ENCODE measurements at regions not wholly inside any gene's neighbourhood (a gene's known extent, or its start where the extent isn't known, plus 50 kb on each side); places are given as distances from the start of the nearest gene placed in this dataset.

GRCh38 chr14:97543816-97544215, 746.6 kb downstream of the VRK1 start:
- CTCF ChIA-PET, result interaction anchor here (0.6 kb wide), 1 partner anchor 917 kb away, joined by 4 read pairs; no protein-coding TSS in a partner anchor
- no peak overlapping the region for H3K4me3 ChIP-seq (ENCODE audit: low read depth, low read length)

GRCh38 chr14:97544571-97544970, 747.4 kb downstream of the VRK1 start:
- Histone ChIP-seq H3K4me1 (ENCODE audit: control insufficient read depth, insufficient read depth, low read length) (no peaks in the 10 kb centered on the region), H3K36me3 (ENCODE audit: control insufficient read depth in 2 of 2, insufficient read depth in 1 of 2, low read length in 2 of 2) (no peaks in the 10 kb centered on the region), H3K27ac (ENCODE audit: extremely low read depth, low read depth, low read length) (no peak overlapping the region), H3K9me3 (ENCODE audit: control insufficient read depth, insufficient read depth, low read depth, low read length) (no peaks in the 10 kb centered on the region), H3K4me3 (ENCODE audit: low read depth, low read length) (no peak overlapping the region)
- POLR2A ChIA-PET, result no interaction called here
- no peak for TF ChIP-seq ZBTB10 (tag by site-specific recombination; IDR thresholded peaks at IDR 0.05)
- no peak for TF ChIP-seq HOXA7 (CRISPR knock-in tag; IDR thresholded peaks at IDR 0.05; ENCODE audit: borderline replicate concordance)
- no peak for TF ChIP-seq ZNF292 (tag by site-specific recombination; IDR thresholded peaks at IDR 0.05; ENCODE audit: borderline replicate concordance, low read depth)
- no peak for TF ChIP-seq MEIS1 (CRISPR knock-in tag; IDR thresholded peaks at IDR 0.05; ENCODE audit: borderline replicate concordance)
- no peak for TF ChIP-seq ZNF266 (tag by site-specific recombination; IDR thresholded peaks at IDR 0.05; ENCODE audit: low read depth)
- TF ChIP-seq BCL11B (tag by site-specific recombination; IDR thresholded peaks at IDR 0.05; ENCODE audit: low read depth), result no peak
- TF ChIP-seq ZNF660 (tag by site-specific recombination; IDR thresholded peaks at IDR 0.05), result no peak
- TF ChIP-seq ZNF514 (tag by site-specific recombination; IDR thresholded peaks at IDR 0.05), result no peak
- TF ChIP-seq OSR2 (tag by site-specific recombination; IDR thresholded peaks at IDR 0.05), result no peak
- TF ChIP-seq ZNF645 (tag by site-specific recombination; IDR thresholded peaks at IDR 0.05), result no peak
- TF ChIP-seq ZNF747 (tag by site-specific recombination; IDR thresholded peaks at IDR 0.05), result no peak
- TF ChIP-seq PRDM1 (tag by site-specific recombination; IDR thresholded peaks at IDR 0.05), result no peak
- no peak for TF ChIP-seq ZNF138 (tag by site-specific recombination; IDR thresholded peaks at IDR 0.05; ENCODE audit: borderline replicate concordance)
- TF ChIP-seq ZNF692 (tag by site-specific recombination; IDR thresholded peaks at IDR 0.05), result no peak
- no peak for TF ChIP-seq ZNF792 (tag by site-specific recombination; IDR thresholded peaks at IDR 0.05)
- no peak for TF ChIP-seq ZNF184 (tag by site-specific recombination; IDR thresholded peaks at IDR 0.05)
- TF ChIP-seq ZNF157 (tag by site-specific recombination; IDR thresholded peaks at IDR 0.05), result no peak
- TF ChIP-seq ZNF155 (tag by site-specific recombination; IDR thresholded peaks at IDR 0.05), result no peak
- no peak for TF ChIP-seq KLF7 (tag by site-specific recombination; IDR thresholded peaks at IDR 0.05; ENCODE audit: borderline replicate concordance)
- no peak for TF ChIP-seq ZNF580 (tag by site-specific recombination; IDR thresholded peaks at IDR 0.05)
- CTCF ChIA-PET, result no interaction called here

More at GRCh38 chr14:97543816-97544215, 746.6 kb downstream of the VRK1 start:
- TF ChIP-seq ZNF768 (tag by site-specific recombination; IDR thresholded peaks at IDR 0.05), result no peak
- no peaks in the 10 kb centered on the region for H3K36me3 ChIP-seq (ENCODE audit: control insufficient read depth in 2 of 2, insufficient read depth in 1 of 2, low read length in 2 of 2)
- no peaks in the 10 kb centered on the region for H3K4me1 ChIP-seq (ENCODE audit: control insufficient read depth, insufficient read depth, low read length)
- H3K27ac ChIP-seq (ENCODE audit: extremely low read depth, low read depth, low read length), result no peak overlapping the region
- no peaks in the 10 kb centered on the region for H3K9me3 ChIP-seq (ENCODE audit: control insufficient read depth, insufficient read depth, low read depth, low read length)
- POLR2A ChIA-PET, result no interaction called here
